ENCODE measurements at regions not wholly inside any gene's neighbourhood (a gene's known extent, or its start where the extent isn't known, plus 50 kb on each side); places are given as distances from the start of the nearest gene placed in this dataset.

DNA sequence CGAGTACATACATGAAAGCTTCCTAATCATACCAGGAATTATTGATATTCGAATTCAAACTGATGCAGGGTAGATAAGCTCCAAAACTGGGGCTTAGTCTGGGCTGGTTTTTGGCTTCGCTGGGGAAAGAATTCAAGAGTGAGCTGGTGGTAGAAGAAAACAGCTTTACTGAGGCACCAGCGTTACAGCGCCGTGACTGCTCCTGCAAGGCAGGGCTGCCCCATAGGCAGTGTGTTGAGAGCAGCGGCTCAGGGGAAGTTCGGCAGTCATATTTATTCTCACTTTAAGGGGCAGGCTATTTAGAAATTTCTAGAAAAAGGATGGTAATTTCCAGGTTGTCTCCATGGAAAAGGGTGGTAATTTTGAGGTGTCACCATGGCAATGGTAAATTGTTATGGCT, 292.6 kb upstream of the TCF4 start:
- DNase-seq (ENCODE audit: low read depth), result no peak

DNA sequence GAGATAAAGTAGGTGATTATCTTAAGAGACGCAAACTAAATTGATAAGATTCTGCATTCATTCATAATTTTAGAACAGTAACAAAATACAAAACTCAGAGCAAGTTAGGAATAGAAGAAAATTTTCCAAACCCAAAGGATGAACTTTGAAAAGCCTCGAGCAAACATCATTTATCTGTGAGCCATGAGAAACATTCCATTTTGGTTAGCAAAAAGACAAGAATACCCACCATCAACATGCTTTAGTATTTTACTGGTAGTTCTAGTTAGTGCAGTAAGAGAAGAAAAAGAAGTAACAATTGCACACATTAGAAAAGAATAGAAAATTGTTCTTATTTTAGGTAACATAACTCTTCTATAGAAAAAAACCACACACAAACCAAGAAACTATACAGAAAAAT, 291.3 kb upstream of the TCF4 start:
- DNase-seq (ENCODE audit: low read depth), result no peak

DNA sequence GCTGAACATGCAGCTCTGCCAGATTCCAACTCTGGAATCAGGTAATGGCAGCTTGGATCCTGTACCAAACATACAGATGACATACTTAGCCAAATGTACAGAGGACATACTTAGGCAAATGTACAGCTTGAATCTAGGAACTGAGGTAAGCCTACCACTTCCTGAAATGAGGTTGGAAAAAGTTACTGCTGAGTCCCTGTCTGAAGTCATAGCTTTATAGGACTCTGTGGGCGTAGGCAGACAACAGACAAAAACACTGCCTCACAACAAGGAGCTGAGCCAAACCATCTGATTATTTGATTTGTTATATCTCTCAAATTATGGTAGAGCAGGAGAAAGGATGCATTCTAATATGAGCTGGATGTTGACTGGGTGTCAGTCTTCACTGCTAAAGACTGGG, 290.2 kb upstream of the TCF4 start:
- DNase-seq (ENCODE audit: low read depth), result no peak

DNA sequence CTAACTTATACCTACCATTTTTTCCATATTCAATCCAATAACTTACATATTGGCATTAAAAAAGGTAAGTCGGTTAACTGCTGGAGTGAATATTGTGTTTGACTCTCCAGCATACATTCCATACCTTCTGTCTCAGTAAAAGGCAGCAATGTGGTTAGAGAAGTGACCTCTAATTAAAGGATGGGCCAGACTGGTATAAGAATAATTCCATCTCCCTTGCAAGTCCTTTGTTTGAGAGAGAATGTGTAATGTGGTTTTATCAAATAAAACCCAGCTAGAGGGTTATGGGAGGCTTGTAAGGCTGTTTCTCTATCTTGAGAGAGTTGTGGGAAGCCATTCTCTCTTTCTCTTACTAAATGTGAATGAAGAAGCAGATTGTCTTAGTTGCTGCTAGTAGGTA, 289.3 kb upstream of the TCF4 start:
- no peak for DNase-seq (ENCODE audit: low read depth)

DNA sequence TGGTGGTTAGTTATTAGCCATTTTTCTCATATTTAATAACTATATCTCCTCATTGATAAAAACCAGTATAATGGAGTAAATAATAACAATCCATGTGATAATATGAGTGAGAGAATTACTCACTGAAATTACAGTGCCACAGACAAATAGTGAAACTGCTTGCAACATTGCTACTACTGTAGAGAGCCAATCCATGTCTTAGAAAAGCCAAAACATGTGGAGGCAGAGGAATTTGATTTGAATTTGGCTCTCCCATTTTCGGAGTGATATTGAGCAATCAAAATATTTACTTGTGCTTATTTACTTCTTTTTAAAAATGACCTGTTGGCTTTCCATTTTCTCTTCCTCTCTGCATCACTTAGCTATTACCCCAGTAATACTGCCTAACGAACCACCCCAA, 288.3 kb upstream of the TCF4 start:
- DNase-seq (ENCODE audit: low read depth), result no peak

DNA sequence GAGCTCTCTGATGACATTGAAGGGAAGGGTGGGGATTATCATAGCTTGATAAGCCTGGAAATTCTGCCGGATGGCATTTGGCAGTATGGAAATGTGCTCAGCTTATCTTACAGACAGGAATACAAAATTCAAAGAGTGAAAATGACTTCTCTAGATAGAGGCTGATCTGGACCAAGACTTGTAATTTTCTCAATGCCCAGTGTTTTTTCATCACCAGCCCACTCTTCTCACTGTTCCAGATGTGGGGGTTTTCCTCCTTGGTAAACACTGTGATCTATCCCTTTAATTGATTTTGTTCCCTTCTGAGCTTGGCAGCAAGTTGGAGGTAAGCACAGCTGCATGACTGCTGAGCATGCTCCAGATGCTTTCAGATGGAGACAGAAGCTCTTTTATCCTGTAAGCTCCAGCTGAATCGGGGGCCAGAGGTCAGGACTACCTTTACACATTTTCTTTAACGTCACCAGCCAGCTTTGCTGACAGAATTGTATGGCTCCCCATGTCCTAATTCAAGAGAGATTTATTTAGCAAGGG, 287.4 kb upstream of the TCF4 start:
- no peak for DNase-seq (ENCODE audit: low read depth)

DNA sequence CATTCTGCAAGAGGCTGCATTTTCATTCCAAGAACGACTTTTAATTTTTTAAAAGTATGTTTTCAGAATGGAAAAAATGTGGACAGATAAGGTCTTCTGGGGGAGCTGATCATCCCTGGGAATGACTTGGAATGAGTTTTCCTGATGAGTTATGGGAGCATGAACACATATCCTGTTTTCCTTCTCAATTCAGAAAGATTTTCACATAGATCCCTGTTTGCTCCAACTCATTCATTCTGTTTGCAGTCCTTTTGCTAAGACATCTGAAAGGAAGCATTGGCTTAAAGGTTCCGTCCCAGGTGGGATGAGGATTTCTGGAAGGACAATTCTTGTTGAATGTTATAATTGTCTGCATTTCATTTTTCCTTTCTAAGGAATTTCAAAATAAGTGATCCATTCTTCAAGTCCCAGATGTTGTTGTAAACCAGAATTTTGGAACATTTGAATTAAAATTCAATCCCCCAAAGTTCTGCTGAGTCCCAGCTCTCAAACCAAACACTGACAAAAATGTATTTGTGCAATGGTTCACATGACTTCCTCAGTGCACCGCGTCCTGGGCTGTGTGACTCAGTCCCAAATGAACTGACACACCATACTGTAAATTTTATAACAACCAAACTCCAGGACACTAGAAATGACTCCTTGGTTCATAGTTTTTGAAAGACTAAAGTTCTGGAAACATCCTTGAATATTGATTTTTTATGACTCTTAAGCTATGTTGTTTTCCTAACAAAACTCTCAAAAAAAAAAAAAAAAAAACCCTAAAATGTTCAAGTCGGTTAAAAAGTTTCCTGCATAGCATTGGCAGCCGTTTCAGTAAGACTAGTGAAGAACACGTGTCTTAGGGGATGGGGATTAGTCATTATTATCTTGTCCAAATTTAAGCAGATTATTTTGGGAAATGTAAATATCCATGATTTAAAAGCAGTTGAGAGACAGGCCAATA, 281.8 kb upstream of the TCF4 start:
- no peak for DNase-seq (ENCODE audit: low read depth)

DNA sequence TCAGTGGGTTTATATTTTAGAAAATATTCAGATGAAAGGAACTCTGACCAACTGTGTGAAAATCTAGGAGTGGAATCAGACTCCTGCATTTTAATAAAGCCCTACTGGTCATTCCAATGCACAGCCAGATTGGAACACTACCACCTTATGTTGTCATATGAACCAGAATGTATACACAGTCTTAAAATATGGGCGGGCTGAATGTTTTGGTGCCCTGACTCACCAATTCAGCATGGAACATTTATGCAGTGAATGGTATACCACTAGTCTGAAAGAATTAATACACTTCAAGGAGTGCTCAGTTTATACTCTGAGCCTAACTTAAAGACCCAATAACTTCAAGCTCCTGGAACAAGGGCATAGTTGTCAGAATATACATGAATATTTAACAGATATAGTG, 280.9 kb upstream of the TCF4 start:
- no peak for DNase-seq (ENCODE audit: low read depth)

DNA sequence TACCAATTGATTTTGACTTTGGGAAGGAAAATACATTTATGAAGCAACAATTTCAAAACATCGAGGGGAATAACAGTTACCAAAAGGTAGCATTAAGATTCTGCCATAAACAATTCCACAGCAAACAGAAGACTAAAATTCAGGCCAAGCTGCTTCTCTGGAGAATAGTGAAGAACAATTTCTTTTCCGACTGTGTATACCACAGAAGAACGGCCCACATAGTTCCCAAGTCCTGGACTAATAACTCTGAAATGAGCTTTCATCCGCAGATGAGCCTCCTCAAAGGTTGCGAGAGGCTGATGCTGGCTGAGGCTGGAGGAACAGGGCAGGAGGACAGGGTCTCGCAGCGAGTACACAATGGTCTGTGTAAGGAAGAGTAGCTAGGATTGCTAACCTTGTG, 278.9 kb upstream of the TCF4 start:
- no peak for DNase-seq (ENCODE audit: low read depth)

DNA sequence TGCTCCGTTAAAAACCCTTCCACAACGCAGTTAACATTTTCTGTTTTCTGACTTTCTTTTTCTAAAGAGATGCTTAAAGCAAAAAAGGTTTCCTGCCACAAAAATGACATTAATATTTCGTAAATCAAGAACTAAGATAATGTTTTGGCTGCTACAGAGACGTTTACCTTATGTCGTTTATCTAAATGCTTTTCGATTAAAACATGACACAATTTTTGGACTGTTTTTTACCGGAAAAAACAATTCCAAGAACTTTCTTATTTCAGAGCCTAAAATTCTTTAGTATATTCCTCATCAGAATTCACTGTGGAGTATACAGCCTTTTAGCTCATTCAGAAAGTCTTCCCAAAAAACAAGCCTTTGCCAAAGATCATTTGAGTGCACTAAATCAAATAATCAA, 278.0 kb upstream of the TCF4 start:
- DNase-seq (ENCODE audit: low read depth), result no peak

DNA sequence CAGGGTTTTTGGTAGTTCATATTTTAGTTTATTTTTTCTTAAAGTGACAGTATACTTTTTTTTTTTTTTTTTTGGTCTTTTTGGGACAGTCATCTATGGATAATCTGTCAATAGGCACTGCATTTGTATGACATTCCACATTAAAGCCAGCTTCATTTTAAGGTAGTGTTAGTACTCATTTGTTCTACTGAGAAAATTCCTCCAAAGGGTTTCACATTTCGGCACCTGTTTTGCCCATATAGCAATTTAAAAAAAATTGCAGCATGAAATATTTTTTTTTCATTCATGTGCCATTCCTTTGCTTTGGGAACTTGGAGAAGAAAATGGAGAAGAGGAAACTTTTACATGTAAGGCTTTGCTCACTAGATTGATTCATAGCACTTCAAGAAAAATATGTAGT, 276.3 kb upstream of the TCF4 start:
- DNase-seq (ENCODE audit: low read depth), result no peak

DNA sequence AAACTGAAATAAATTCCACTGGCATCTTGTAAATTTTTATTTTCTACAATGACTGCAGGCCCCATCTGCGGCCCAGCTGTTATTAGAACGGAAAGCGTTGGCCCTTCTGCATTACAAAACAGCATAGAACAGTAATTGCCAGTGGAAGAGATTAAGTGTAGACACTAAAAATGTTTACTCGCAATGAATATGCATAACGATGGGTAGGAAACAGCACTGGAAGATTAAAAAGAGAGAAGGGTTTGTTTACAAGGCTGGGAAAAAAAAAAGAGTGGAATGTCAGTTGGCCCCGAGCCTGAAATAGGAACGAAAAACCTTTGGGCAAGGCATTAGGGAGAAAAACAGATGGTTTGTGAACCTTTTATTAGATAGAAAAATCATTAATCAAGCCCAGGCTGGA, 275.9 kb upstream of the TCF4 start:
- DNase-seq (ENCODE audit: low read depth), result no peak

DNA sequence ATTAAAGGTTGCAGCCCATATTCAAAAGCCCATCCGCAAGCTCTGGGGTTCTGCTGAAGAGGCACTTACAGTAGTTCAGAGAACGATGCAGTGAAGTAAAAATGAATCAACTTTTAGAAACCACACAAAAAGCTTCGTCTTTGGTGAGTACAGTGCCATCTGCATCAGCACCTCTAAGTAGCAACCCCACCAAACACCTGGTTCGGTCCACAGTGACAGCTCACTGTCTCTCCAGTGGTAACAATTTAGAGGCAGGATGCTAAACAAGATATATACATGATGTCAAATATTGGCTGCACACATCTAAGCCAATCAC, 275.4 kb upstream of the TCF4 start:
- DNase-seq (ENCODE audit: low read depth), result no peak

DNA sequence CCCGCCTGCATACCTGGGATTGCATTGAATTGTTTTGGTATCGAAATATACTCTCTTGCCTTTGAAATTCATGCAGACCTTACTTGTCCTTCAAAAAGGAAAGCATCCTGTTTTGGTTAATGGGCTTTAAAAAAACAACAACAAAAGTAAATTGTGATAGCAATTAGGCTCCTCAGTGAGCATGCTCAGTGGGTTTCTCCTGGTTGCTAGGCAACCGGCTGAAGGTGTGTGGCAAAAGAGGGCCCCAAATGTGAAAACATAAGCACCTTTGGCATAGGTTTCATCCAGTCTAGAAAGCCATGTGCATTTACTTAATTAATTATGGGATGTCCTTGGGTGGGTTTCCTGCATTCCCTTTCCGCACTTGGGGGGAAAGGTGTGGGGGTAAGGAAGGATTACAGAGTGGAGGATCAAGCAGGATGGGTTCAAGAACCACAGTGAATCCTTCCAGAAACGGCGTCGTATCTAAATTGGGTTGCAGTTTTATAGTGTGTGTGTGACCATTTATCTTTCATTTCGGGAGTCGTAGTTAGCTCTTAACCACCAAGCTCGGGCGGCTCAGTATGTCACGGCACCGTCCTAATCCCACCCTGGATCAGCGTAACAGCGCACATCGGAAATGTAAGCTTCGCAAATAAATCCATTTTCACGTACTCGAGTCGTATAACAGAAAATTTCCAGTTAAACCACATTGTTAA, 274.9 kb upstream of the TCF4 start:
- DNase-seq (ENCODE audit: low read depth), result no peak

DNA sequence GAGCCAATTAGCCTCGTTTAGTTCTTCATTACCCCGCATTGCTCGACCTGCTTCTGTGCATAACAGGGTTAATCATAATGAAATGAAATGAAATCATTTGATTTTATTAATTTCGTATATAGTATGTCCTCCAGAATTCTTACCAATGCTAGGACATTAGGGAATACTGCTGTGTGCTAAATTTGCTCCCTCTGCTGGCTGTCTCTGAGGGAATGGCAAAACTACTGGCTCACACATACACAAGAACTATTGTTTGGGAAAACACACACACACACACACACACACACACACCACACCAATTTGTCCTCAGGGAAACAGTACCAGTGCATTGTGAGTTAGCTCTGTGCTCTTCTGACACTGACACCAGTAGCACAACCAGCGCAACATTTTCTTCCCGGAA, 273.3 kb upstream of the TCF4 start:
- DNase-seq (ENCODE audit: low read depth), result no peak

DNA sequence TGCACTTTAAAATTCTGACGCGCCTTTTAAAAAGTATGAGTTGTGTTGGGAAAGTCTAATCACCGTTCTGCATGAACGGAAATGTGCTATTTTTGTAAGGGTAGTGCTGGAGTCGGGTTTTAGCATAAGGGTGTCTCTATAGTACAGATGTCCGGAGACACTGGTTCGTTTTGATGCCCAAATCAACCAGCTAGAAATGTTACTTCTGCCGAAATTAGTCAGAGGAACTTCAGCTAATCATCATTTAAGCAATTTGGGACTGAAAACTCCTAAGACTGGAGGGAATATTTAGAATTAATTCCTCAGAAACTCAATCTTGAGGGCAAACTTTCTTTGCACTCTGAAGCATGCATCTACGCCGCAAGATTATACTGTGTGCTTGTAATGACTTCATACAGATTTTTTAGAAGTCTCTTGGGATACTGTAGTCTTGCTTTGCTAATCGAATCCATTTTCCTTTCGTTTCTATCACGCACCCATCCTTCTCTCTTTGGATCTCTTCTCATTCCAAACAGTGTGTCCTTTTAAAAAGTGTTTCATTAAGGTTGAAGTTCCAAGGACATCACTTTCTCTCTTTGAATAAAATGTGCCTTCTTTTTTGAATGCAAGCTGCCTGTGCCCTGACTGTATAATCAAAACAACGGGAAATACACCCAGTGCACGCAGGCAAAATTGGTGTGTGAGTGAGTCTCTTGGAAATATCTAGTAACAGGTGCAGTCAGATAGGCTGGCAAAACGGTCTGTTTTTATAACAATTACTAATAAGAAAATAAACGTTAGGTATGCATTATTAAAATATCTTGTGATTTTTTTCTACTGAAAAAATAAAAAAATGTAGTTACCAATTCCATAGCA, 270.9 kb upstream of the TCF4 start:
- no peak for DNase-seq (ENCODE audit: low read depth)

DNA sequence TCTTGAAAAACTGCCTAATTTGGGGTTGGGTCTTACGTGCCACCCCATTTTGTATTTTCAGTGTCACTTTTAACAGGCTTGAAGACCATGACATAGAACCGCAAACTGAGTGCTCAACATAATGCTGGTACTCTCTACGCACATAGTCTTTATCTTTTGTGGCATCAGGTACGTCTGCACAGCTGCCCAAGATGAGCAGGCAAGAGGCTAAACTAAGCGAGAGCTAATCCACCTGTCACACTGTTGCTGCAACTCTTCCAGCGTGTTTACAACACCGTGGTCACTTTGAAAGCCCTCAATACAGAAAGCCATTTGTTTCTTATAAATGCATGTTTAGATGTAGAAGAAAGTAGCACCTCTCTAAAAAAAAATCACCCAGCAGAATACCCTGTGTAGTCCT, 270.0 kb upstream of the TCF4 start:
- DNase-seq (ENCODE audit: low read depth), result no peak

DNA sequence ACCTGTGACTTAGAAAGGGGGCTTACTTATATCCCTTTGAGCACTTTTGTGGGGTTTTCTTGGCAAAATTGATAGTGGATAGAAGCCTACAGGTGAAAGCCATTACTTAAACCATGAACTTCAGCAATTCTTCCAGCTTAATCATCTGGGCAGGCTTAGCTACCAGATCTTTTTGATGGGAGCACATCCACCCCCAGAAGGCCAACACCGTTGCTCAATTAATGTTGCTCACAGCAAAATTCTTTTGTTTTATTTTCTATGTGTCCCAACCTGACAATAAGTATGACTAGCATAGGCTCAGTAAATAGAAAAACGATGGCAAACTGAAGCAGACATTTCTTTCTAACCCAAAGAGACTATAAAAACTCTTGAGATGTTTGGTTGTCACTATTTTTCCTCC, 269.4 kb upstream of the TCF4 start:
- no peak for DNase-seq (ENCODE audit: low read depth)

DNA sequence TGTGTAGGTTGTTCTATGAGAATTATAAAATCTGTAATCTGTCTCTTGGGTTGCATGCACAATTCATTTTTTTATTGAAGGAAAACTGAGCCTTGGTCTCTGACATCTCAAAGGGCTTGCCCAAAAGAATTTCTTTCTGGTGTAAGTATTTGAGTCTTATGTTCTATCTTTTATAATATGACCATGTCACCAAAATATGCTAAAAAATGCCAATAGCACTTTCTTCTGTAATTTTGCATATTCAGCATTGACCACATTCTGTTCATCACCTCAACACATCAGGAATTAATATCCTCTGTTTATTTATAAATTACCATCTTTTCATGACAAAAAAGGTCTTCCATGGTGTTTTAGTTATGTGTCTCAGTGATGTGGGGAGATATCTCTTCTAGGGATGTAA, 268.7 kb upstream of the TCF4 start:
- DNase-seq (ENCODE audit: low read depth), result no peak

DNA sequence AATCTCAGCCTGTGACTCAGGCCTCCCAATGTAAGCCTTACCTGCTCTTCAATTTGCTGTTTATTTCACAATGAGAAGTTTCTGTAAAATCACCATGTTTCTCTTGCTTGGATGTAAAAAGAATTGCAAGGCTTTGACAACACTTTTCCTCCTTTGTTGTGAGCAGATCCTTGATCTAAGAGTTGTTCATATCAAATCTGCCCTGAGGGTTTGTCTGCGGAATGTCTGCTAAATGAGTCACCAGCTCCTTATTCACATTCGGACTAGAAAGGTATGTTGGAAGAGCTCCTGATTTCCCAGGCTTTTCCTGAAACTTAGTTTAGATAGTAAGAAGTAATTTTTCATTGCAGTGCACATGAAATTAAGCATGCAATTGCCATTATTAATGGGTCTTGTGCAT, 268.2 kb upstream of the TCF4 start:
- peak; percentile 64 for DNase-seq (ENCODE audit: low read depth)

DNA sequence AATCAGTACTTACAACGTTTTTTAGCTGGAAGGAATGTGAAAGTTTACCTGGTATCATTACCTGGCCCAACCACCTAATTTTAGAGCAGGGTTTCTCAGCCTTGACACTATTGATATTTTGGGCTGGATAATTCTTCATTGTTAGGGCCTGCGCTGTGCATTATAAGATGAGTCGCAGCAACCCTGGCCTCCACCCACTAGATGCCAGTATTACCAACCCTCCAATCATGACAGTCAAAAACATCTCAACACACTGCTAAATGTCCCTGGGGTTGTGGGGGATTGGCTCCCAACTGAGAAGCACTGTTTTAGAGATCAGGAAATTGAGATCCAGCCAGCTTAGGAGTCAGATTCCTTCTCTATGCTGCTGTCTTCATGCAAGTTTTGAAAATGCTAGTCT, 265.3 kb upstream of the TCF4 start:
- DNase-seq (ENCODE audit: low read depth), result no peak

DNA sequence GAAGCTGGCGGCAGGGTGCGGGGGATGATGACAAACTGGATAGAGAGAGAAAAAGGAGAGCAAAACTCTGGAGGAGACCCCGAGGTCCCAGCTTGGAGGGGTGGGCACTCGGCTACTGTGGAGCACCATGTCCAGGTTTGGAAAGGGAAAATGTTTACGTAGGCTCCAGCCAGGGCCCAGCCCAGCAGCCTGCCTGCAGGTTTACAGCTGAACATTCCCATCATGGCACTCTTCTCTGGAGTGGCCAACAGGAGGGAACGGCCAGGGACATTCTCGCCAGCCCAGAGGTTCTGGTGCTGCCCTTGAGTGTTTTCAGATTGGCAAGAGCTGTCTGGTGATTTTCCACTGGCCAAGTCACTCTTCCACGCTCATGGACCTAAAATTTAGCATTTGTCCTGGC, 262.9 kb upstream of the TCF4 start:
- DNase-seq (ENCODE audit: low read depth), result no peak

DNA sequence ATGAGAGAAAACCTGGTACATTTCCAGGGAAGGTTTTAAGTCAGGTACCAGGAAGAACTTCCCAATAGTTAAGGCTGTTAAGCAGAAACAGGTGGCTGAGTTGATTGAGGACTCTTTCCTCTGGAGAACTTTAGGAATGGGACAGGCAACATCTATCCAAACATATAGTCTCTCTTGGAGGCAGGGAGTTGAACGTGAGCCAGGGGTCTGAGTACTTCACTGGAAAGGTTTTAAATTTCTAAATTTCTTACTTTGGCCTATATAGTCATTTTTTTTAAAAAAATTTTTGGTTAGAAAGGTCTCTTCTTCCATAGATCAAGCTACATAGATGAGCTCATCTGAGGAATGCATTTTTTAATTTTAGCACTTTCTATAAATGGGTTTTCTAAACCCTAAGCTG, 261.4 kb upstream of the TCF4 start:
- no peak for DNase-seq (ENCODE audit: low read depth)

Measured in HS-5 (cell line).